AG08396 (cell line): ENCODE measurements at regions not wholly inside any gene's neighbourhood (a gene's known extent, or its start where the extent isn't known, plus 50 kb on each side); places are given as distances from the start of the nearest gene placed in this dataset.

Experiments
- DNase-seq: peaks from one replicate; pipeline ENCODE4 v3.0.0; 2012; ENCODE audit warnings: low spot score, mixed read lengths

DNA sequence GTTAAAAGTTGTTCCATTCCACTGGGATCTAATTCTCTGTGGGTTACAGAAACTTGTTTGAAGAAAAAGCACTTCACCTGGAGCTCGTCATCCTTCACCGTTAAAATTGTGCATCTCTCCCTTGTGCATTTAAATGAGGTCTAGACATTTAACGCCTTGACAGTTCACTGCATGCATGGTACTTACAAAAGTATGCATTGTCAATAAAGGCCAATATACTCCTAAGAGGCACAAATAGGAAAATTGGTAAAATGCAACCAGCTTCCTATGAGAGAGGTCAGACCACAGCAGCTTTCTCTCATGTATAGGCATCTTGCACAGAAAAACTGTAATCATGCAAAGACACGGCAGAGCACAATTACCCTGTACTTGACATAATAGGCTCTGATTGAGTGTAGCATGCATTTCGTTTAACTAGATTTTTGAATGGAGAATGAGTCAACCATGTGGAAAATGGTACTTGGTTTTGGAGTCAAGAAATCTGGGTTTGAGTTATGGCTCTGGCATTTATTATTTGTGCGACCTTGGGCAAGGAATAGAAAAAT is 378.5 kb downstream of the RFPL4B start:
- no peak for DNase-seq

DNA sequence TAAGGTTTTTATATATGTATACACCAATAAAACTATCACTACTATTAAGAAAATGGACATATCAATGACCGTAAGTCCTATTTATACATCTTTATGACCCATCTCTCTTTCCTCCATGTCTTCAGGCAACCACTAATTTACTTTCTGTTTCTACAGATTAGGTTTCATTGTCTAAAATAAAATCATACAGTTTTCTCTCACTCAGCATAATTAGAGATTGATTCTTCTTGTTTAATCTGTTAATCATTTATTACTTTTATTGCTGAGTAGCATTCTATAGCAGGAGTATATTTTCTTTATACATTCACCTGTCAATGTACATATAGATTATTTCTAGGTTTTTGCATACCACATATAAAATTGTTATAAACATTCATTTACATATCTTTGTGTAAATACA is 388.0 kb downstream of the RFPL4B start:
- DNase-seq = no peak

DNA sequence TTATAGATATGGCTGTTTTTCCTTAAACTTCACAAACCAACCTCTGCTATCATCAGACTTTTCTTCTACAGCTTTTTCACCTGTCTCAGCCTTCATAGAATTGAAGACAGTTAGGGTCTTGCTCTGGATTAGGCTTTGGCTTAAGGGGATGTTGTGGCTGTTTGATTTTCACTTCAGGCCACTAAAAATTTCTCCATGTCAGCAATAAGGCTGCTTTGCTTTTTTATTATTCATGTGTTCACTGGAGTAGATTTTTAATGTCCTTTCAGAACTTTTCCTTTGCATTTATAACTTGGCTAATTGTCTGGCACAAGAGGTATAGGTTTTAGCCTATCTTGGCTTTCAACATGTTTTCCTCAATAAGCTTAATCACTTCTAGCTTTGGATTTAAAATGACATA is 392.6 kb downstream of the RFPL4B start:
- no peak for DNase-seq

DNA sequence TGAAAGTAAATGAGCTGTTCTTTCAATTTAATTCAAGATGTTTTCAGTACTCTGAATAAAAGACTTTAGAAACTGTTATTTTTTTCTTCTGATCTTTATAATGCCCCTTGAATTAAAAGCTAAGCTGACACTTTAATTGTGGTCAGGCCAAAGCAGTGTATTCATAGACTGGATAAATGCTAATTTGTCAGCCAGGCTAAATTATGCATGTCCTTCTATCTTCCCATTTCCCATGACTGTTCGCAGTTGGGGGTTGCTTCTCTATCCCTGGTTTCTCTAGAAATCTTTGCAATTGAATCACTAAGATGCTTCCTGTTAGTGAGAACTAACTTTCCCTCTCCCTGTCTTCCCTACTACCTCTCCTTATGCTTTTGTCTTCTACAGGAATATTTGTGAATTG is 396.2 kb downstream of the RFPL4B start:
- DNase-seq = no peak

- no peak for DNase-seq
Measured at GRCh38 chr6:112744827-112745226, 397.7 kb downstream of the RFPL4B start.

DNA sequence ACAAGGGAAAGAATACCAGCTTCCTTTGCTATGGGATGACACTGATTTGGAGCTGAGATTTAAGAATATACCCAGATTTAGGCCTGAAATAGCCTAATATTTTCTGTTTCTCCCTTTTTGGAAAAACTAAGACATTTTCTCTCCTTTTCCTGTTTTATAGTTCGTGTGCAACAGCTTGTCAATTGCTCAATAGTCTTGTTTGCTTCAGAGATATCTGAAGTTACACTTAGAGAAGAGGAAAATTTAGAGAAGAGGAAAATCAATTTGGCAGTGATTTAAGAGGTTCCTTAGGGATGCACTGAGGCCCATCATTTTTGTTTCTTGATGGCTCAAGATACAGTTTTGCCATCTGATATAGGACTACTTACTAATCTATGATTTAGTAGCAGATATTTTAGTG is 398.6 kb downstream of the RFPL4B start:
- DNase-seq = no peak

DNA sequence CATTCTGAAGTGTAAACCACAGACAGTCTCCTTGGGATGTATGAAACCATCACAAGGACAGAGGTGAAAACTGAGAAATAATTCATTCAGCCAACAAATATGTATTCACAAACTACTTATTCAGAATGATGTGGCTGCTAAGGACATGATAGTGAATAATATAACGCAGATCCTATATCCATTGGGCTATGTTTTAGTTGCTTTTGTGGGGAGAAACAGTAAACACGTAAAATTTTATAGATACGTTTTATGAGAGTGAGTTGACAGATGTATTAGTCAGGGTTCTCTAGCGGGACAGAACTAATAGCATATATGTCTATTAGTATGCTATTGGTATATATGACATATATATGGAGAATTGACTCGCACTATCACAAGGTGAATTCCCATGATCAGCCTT is 402.5 kb downstream of the RFPL4B start:
- DNase-seq = no peak

DNA sequence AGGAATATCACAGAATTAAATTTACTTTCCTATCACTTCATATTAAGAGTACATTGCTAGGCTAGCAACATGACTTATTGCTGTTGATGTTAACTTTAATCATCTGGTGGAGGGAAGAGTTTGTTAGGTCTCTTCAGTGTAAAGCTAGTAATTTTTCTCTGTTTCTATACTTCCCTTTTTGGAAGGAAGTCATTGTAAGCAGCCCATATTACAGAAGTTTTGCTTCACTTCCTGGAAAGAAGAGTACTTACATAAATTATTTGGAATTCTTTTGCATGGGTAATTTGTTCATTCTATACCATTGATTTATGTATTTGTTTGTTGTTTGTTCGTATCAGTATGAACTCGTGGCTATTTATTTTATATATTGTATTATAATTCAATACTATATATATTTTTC is 405.2 kb downstream of the RFPL4B start:
- no peak for DNase-seq

DNA sequence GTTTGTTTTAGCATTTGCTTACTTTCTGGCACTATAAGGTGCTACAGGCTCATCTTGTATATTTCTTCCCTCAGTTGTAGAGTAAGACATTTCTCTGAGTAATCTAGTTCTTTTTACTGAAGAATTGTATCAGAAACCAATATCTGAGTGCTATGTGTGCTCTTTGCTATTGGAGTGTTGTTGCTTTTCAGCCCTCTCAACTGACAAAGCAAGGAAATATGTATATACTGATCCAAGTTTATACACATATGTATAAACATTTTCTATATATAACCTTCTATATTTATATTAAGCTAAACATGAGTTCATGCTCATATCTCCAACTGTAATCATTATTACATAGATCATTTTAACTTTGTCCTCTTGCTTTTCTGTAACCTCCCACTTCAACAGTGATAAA is 405.7 kb downstream of the RFPL4B start:
- no peak for DNase-seq

GRCh38 chr6:112760831-112761230 is 413.7 kb downstream of the RFPL4B start:
- DNase-seq = peak; percentile 7

- DNase-seq = no peak
Measured at GRCh38 chr6:112761740-112762139, 414.6 kb downstream of the RFPL4B start.

- no peak for DNase-seq
Measured at GRCh38 chr6:112764377-112764776, 417.2 kb downstream of the RFPL4B start.

DNA sequence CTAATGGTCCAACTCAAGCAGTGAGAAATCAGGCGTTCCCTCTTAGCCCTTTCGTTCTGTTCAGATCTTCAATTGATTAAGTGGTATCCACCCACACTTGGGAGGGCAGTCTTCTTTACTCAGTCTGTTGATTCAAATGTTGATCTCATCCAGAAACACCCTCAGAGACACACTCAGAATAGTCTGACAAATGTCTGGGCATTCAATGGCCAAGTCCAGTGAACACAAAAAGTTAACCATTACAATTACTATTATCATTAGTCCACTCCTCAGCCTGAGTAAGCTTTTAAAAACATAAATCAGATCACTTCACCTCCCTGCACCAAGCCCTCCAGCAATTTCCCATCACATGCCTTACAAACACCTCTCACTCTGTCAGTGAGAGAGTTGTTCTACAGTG is 423.2 kb downstream of the RFPL4B start:
- no peak for DNase-seq

- DNase-seq = no peak
Measured at GRCh38 chr6:112773187-112773586, 426.1 kb downstream of the RFPL4B start.

- no peak for DNase-seq
Measured at GRCh38 chr6:112774319-112774718, 427.2 kb downstream of the RFPL4B start.

DNA sequence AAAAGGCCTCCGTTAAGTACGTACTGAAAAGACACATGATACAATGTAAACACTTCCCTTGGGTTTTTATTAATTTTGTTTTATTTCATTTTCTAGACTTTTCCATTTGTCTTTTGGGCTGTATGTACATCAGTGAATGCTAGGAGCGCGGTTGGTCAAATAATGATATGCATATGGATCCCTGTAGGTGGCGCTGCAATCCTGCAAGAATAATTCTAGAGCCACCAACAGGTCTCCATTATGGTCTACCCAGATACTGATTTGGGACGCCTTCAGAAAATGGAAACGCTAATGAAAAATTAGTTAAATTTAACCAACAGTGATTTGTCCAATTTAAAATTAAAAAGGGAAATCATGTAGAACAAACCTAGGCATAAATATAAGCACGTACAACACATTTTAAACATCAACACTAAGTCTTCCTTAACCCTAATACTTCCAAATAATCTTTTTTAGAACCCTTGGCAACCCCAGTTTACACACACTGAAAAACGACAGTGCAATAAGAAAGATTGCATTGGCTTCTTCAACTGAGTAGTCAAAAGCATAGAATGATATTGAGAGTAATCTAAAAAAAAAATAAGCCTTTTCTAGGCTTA is 433.5 kb downstream of the RFPL4B start:
- peak; percentile 64 for DNase-seq

GRCh38 chr6:112781241-112781640 is 434.1 kb downstream of the RFPL4B start:
- no peak for DNase-seq

GRCh38 chr6:112785408-112785807 is 438.3 kb downstream of the RFPL4B start:
- no peak for DNase-seq

GRCh38 chr6:112786801-112787200 is 439.7 kb downstream of the RFPL4B start:
- no peak for DNase-seq

- DNase-seq = no peak
Measured at GRCh38 chr6:112787371-112787770, 440.2 kb downstream of the RFPL4B start.

DNA sequence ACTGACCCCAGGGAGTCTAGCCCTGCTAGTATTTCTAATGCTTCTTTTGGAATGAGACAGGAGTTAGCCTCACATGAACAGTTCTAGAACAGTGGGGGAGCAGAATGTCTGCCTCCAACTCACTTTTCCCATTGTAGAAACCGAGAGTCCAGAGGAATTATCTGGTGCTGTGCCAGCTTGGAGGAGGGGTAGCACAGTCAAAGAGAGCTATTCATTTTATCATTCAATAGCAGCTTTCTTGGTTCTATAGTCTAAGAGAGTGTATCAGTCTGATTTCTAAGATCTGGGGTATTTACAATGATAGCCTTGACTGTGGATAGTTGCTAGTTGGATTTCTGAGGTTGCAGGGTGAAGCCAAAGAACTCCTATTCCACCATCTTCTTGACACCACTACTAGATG is 448.2 kb downstream of the RFPL4B start:
- no peak for DNase-seq

DNA sequence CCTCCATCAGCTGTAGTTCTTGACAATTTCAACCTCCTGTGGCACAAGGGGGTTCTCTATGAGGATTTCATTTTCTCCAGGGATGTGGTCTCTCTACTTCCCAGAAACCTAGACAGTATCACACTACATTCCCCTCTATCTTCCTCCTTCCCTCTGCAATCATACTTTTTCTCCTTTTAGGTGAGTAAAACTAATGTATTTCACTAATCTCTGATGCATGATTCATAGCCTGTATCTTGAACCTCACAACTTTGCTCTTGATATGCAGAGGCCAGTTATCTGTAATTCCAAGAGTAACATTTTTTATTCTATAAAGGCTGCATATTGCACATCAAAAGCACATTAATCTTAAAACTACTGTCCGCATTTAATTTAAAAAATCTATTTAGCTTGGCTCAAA is 449.6 kb downstream of the RFPL4B start:
- no peak for DNase-seq

DNA sequence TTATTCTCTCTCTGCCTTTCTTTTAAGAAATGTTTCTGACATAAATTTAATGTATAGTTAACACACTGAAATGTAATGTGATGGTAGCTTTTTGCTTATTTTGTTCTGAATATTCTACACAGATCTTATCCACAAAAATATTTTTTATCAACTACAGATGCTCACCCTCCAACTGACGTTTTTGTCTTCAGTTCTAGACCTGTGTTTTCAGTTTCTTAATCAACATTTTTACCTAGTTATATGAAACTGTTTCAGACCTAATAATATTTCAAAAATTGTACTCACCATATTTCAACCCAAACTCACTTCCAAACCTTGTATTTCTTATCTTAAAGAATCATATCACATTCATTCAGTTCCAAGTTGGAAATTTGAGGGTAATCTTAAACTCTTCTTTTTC is 452.8 kb downstream of the RFPL4B start:
- no peak for DNase-seq

DNA sequence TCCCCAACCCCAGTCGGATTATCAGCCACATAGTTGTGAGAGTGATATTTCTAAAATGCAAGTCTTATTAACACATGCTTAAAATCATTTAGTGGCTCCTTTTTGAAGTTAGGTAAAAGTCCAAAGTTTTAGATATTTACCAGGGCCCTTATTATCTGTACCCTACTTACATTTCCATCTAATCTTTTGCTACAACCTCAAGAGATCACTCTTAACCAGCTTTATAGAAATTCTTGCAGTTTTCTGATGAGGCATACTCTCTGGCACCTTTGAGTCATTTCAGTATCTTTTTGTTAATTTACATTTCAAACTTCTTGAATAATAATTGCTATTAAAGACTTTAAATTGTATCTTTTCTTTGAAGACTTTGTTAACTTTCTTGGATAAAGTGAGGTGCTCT is 453.3 kb downstream of the RFPL4B start:
- no peak for DNase-seq

GRCh38 chr6:112800916-112801315 is 453.8 kb downstream of the RFPL4B start:
- DNase-seq = no peak
